ENCODE measurements at regions not wholly inside any gene's neighbourhood (a gene's known extent, or its start where the extent isn't known, plus 50 kb on each side); places are given as distances from the start of the nearest gene placed in this dataset.

DNA sequence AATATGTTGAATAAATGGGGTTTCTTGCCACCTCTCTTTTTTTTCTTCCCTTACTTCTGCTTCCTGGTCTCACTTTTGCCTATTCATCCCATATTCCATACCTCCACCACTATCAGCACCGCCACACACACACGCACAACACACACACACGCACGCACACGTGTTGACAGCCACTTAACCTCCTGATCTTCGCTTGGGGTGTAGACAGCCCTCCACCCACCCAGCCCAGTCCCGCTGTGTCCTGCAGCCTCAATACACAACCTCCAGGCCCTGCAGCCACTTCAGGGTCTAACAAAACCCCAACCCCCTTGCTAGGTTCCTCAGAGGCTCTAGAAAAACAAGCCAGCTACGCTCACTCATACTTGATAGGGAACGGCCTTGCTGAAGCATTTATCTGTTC, 72.3 kb downstream of the LINC00237 start:
- in situ Hi-C loops (cut with HindIII; ENCODE audit: low pct_unique_long_range_greater_than_20kb, low sequenced_read_pairs), result no loop called here
- DNase-seq (ENCODE audit: low read depth), result no peak

DNA sequence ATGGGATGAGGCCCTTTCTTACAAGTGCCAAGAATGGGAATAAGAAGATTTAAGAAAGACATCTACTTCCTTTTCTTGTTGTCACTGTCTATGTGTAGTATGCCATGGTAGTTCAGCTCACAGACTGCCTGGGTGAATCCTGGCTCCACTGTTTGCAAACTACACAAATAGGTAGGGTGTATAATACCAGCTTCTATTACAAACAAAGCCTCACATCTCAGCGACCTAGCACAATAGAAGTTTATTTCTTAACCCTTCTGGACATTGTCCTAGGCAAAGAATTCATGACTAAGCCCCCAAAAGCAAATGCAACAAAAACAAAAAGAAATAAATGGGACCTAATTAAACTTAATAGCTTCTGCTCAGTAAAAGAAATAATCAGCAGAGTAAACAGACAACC, 74.5 kb downstream of the LINC00237 start:
- no peak for DNase-seq (ENCODE audit: low read depth)
- in situ Hi-C loops (cut with HindIII; ENCODE audit: low pct_unique_long_range_greater_than_20kb, low sequenced_read_pairs), result no loop called here

DNA sequence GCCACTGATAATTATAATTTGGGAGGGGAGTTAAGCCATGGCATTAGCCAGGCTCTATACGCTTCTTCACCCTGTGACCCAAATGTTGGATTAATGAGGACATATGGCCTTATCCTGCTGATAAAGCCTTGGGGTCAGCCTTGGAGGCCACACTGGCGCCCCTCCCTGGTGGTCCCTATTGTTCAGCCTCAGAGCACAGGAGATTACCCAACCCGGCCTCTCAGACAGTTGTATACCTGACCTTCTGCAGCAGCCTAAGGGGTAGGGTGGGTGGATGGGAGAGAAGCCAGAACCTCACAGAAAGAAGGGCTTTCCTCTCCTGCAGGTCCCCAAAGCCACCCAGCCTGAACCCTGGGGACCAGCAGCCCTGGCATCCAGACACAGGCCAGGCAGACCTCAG, 76.8 kb downstream of the LINC00237 start:
- DNase-seq (ENCODE audit: low read depth), result no peak
- in situ Hi-C loops (cut with HindIII; ENCODE audit: low pct_unique_long_range_greater_than_20kb, low sequenced_read_pairs), result no loop called here

DNA sequence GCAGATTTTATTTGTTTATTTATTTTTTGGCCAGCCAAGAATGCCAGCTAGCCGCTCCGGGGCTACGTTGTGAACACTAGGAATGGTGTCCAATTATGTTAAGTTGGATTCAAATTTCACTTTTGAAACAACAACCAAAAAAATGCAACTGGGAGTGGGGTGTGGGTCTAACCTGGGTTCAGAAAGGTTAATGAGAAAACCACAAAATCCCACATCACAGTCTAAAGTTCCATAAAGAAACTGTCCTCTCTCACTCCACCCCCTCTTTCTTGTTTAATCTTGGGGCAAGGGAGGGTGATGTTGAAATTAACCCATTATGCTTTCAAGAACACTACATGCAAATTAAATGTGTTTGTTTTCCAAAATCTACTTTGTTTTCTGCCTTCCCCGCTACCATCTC, 77.2 kb downstream of the LINC00237 start:
- no peak for DNase-seq (ENCODE audit: low read depth)
- in situ Hi-C loops (cut with HindIII; ENCODE audit: low pct_unique_long_range_greater_than_20kb, low sequenced_read_pairs), result no loop called here

DNA sequence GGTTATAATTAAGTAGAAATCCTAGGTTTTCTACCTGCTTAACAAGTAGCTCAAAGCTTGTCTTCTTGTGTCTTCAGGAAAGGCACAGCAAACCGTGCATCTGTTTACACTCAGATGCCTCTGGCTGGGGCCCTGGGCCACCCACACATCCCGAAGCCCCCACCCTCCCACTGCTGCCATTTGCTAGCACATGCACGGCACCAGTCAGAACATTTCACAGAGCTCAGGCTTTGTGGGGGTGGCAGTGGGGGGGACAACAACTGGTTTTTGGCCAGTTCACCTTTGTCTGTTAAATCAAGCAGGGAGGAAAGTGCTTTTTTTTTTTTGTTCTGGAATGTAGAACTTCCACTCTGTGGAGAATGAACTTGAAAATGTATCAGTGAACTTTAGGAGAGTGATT, 77.7 kb downstream of the LINC00237 start:
- DNase-seq (ENCODE audit: low read depth), result no peak
- in situ Hi-C loops (cut with HindIII; ENCODE audit: low pct_unique_long_range_greater_than_20kb, low sequenced_read_pairs), result no loop called here

DNA sequence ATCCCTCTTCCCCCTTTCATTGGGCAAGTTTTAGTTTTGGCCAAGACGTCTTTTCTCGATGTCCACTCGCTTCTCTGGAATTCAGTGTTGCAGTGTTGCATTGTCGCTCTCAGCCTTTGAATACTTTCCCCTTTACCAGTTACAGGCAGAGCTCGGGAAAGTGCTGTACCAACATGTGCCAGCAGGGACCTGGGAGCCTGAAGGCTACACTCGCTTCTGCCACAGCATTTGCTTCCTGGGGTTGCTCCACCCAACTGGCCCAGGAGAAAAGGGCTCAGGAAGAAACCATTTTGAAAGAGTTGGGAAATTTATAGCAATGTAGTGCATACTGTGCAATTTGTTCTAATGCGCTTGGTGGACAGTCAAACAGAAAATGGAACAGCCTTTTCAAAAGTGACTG, 78.6 kb downstream of the LINC00237 start:
- DNase-seq (ENCODE audit: low read depth), result peak; percentile 25
- in situ Hi-C loops (cut with HindIII; ENCODE audit: low pct_unique_long_range_greater_than_20kb, low sequenced_read_pairs), result no loop called here

DNA sequence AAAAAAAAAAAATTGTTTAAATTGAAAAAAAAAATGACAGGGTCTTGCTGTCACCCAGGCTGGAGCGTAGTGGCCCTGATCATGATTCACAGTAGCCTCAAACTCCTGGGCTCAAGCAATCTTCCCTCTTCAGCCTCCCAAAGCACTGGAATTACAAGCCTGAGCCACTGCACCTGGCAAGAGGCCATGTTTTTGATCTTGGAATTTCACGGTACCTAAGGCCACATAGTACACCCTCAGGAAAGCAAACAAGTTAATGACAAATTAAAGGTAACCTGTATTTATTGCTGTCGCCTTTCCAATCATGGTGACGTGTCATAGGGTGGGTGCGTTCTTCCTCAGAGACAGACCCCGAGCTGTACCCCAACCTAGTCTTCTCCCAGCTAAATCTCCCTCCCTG, 79.2 kb downstream of the LINC00237 start:
- in situ Hi-C loops (cut with HindIII; ENCODE audit: low pct_unique_long_range_greater_than_20kb, low sequenced_read_pairs), result no loop called here
- no peak for DNase-seq (ENCODE audit: low read depth)

DNA sequence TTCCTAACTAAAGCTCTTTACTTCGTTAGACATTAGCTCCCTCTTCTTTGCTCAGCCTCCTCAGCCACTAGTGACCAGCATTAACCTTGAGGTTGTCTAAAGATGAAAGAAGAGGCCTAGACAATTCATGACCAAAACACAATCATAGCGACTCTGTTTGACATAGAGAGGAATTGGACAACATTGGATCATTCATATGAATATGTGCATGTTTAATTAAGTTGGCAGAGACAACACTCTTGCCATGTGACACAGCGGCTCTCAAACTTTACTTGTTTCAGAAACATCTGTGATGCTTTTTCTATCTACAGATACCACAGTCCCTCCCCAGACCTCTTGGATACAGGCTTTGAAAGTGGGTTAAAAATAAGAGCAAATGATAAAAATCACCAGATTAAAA, 81.7 kb downstream of the LINC00237 start:
- no peak for DNase-seq (ENCODE audit: low read depth)
- in situ Hi-C loops (cut with HindIII; ENCODE audit: low pct_unique_long_range_greater_than_20kb, low sequenced_read_pairs), result no loop called here

DNA sequence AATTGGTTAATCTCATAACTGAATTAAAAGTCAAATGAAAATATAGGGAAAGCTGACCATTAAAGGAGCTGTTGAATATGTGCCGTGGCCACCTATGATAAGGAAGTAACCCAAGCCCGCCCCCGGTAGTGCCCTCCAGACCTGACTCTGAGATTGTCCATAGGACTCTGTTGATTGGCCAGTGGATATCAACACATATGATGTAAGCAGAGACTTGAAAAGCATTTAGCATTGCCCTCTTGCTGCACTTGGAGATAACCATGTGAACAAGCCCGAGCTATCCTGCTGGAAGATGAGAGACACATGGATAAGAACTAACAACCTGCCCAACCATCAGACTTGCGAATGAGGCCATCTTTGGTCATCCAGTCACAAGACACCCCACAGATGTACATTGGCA, 83.2 kb downstream of the LINC00237 start:
- in situ Hi-C loops (cut with HindIII; ENCODE audit: low pct_unique_long_range_greater_than_20kb, low sequenced_read_pairs), result no loop called here
- no peak for DNase-seq (ENCODE audit: low read depth)

DNA sequence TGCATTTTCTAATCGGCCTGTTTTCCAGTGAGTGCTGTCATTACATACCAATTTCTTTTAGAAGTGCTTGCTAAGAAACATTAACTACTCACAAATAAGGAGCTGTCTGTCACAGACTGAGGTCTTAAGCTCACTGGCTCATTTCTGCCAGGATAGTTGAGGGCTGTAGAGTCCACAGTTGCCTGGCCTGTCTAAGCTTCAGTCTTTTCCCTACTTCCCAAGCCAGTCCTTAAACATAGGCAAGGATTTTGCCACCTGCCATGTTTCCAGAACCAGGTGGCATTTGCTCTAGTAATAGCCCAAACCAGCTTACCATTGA, 84.7 kb downstream of the LINC00237 start:
- in situ Hi-C loops (cut with HindIII; ENCODE audit: low pct_unique_long_range_greater_than_20kb, low sequenced_read_pairs), result no loop called here

DNA sequence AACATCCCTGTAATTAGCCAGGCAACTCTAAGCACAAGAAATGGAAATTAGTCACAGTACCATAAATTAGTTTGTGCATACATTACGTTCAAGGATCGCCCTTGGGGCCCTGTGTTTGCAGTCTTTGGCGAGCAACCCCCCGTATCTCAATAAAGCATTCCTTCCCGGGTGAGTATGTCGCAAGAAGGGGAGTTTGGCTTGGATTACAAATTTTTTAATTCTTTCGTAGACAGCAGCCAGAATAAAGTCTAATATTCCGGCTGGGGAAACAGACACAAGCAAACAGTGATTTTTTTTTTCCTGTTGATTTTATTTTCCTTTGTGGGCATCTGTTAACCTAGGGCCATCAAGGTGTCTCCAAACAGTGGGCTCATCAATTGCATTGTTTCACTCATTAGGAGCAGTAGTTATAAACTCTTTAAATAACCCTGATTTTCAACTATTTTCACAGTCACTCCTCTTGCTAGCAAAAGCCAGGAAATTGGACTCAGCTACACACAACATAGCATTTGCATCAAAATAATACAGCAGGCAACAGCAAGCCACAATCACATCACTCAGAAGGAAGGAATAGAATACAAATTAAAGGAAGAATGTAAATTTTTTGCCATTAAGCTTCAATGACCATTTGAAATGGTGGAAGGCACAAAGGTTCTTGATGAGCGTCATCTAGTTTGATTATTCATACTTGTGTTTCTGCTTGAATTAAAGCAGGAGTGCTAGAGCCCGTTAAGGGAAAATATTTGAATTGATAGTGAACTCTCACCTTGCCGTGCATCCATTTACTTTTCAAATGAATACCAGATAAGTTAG, 85.3 kb downstream of the LINC00237 start:
- no peak for DNase-seq (ENCODE audit: low read depth)
- in situ Hi-C loops (cut with HindIII; ENCODE audit: low pct_unique_long_range_greater_than_20kb, low sequenced_read_pairs), result no loop called here

More for the DNA sequence above, 84.7 kb downstream of the LINC00237 start:
- no peak for DNase-seq (ENCODE audit: low read depth)

DNA sequence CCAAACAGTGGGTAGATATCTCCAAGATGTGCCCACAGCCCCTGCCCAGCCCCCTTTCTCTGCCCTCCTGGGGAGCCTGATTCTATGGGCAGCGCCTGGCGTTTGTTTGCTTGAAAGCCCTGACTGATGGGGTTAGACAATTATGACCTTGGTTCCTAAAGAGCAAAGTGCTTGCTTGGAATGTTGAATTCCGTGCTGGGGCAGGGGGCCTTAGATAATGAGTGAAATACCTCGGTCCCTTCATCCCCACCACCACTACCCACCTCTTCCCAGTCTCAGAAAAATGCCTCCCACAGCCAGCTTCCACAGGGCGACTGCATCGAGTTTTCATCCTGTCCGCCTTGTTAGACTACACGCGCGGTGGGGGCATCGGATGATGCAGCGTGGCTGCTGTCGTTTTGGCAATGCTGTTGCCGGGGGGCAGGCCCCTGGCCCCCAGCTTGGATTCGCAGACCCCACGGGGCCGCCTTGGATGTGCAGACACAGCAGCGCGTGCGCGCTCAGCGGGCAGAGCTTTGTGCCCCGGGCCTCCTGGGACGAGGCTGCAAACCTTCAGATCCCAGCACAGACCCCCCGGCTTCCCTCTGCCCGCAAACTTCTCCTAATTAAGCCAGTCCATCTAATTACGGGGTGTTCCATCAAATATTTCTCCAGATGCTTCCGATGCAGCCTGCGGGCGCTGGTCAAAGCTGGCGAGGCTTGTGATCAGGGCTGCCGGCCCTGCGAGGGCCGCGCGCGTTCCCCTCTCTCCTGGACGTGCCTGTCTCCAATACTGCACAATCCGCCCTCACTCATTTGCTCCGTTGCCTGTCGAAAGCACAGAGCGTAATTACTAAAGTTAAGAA, 86.1 kb downstream of the LINC00237 start:
- in situ Hi-C loops (cut with HindIII; ENCODE audit: low pct_unique_long_range_greater_than_20kb, low sequenced_read_pairs), result no loop called here
- no peak for DNase-seq (ENCODE audit: low read depth)

DNA sequence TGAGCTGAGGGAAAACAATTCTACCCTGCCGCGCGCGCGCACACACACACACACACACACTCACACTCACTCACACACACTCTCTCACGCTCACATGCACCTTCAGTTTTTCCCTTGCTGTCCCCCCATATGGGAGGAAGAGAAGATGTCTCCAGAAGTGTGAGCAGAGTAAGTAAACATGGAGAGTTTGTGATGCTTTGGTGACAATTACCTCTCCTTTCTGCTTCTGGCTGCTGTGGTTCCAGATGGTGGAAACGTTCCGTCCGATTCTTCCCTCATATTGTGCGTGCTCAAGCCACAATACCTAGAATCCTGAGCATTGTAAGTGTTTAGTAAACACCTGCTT, 86.7 kb downstream of the LINC00237 start:
- no peak for DNase-seq (ENCODE audit: low read depth)
- in situ Hi-C loops (cut with HindIII; ENCODE audit: low pct_unique_long_range_greater_than_20kb, low sequenced_read_pairs), result no loop called here

DNA sequence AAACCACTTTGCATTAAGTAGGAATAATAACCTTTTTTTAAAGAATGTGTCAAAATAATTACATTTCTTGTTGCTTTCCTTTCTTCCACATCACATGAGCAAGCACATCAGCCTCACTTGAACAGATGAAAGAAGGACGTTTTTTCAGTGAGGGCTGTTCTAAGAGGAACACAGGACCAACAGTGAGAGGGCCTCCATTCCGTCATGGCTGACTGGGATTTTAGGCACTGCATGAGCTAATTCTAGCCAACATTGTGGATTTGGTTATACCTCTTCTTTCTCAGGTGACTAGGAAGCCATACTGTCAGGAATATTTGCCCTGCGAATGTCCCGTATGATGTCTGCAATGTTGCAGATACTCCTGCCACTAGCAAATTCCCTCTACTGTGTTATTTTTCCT, 87.6 kb downstream of the LINC00237 start:
- in situ Hi-C loops (cut with HindIII; ENCODE audit: low pct_unique_long_range_greater_than_20kb, low sequenced_read_pairs), result no loop called here
- DNase-seq (ENCODE audit: low read depth), result no peak

DNA sequence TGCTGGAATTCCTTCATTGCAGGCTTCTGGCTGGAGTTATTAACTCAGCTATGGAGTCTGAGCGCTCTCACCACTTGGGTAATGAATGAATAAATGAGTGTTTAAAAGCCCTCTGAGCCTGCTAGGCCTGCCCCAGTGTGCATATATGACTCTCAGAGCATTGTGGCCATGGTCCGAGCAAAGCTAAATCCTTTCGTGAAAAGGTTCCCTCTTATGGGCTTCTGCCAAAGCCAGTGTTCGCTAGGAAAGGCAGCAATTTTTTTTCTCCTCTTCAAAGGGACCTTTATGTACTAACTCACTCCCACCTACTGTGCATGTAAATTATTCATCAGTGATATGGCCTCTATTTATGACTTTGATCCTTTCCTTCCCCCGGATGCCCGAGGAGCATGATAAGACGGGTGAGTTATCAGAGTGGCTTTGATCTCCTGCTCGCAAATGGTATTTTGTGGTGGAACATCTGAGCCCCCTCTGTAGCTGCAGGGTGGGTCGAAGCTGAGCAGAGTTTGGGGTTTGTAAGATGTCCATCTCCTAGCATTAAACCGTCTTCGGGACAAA, 88.6 kb downstream of the LINC00237 start:
- no peak for DNase-seq (ENCODE audit: low read depth)
- in situ Hi-C loops (cut with HindIII; ENCODE audit: low pct_unique_long_range_greater_than_20kb, low sequenced_read_pairs), result no loop called here

DNA sequence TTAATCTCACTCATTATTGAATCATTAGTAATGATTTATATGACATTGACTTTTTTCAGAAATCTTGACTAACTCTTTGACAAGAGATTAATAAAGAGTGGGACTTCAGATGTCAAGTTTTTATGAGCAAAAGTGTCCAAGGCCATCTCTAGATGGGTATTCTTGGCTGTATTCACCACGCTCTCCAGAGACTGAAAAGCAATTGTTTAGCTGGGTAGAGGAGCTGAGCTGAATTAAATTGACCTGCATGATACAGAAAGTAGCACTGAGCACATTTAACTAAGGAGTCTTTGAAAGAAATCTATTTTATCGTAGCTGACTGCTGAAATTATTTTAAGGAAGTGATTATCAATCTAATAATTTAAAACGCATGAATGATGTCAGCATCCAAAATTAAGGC, 89.4 kb downstream of the LINC00237 start:
- in situ Hi-C loops (cut with HindIII; ENCODE audit: low pct_unique_long_range_greater_than_20kb, low sequenced_read_pairs), result no loop called here
- no peak for DNase-seq (ENCODE audit: low read depth)

DNA sequence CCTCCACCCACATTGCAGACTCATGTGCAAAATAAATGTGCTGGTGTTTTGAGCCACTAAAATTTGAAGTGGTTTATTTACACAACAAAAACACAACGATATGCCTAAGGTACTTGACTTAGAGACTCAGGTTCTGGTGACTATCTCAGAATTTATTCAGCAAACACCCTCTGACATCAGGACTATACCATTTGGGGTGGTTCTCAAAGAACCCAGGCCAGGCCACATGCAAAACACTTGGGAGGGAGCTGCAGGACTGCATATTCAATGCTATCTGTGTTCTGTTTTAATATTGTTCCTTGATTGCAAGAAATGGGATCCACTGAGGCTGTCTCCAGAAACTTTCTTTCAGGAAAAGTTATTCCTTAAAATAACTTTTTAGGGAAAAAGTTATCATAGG, 91.6 kb downstream of the LINC00237 start:
- in situ Hi-C loops (cut with HindIII; ENCODE audit: low pct_unique_long_range_greater_than_20kb, low sequenced_read_pairs), result no loop called here
- no peak for DNase-seq (ENCODE audit: low read depth)

DNA sequence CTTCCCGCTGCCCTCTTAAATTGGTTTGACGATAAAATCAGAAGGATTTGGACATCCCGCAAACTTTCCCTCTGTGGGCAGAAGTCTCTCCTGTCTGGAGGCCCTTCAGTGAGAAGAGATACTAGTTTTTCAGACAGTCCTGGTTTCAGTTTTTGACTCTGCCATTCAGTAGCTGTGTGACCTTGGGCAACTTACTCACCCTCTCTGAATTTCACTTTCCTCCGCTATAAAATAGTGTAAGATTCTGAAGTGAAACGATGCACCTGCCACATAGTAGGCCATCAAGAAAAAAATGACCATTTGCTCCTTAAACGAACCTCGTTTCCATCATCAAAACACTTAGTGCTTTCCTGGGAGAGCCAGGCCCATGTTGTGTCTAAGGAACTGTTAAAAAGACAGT, 97.2 kb downstream of the LINC00237 start:
- no peak for DNase-seq (ENCODE audit: low read depth)
- in situ Hi-C loops (cut with HindIII; ENCODE audit: low pct_unique_long_range_greater_than_20kb, low sequenced_read_pairs), result no loop called here

DNA sequence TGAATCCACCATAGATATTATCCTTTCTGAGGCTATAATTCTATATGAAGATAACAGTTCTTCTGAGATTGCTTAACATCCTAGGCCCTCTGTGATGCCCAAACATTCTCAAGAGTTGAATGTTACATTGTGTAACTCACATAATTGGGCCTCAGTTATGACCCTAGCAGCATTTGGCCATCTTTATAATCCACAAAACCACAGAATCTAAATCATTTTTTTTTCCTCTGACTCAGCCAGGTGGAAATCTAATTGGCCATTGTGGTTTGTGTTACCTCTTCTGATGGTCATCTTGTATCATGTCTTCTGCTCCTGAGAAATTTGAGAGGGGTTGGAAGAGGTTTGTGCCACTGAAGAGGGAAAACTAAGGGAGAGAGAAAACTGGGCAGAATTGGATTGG, 99.5 kb downstream of the LINC00237 start:
- no peak for DNase-seq (ENCODE audit: low read depth)
- in situ Hi-C loops (cut with HindIII; ENCODE audit: low pct_unique_long_range_greater_than_20kb, low sequenced_read_pairs), result no loop called here

Data from Caki2 (cell line).